ENCODE measurements at regions not wholly inside any gene's neighbourhood (a gene's known extent, or its start where the extent isn't known, plus 50 kb on each side); places are given as distances from the start of the nearest gene placed in this dataset.

GRCh38 chr1:21368515-21369289, 71.2 kb upstream of the NBPF3 start (continued):
- TF ChIP-seq CHD4 (IDR thresholded peaks at IDR 0.05; ENCODE audit: insufficient read depth, insufficient replicate concordance, low read depth, low read length, poor library complexity, severe bottlenecking) (no peak), ZNF140 (CRISPR knock-in tag; IDR thresholded peaks at IDR 0.05) (no peak), MED1 (CRISPR knock-in tag; IDR thresholded peaks at IDR 0.05; ENCODE audit: borderline replicate concordance) (no peak), SMARCE1 (IDR thresholded peaks at IDR 0.05) (no peak), TFAM (CRISPR knock-in tag; conservative IDR thresholded peaks at IDR 0.05) (no peak), IRF2 (CRISPR knock-in tag; IDR thresholded peaks at IDR 0.05) (no peak), KLF10 (CRISPR knock-in tag; IDR thresholded peaks at IDR 0.05) (no peak), MIER1 (IDR thresholded peaks at IDR 0.05; ENCODE audit: low read depth) (no peak), ZNF75A (CRISPR knock-in tag; IDR thresholded peaks at IDR 0.05) (no peak), ETV1 (tag; conservative IDR thresholded peaks at IDR 0.05; ENCODE audit: low read depth) (peak; percentile 40; the same call in 1 of the 2 replicates), JUND (IDR thresholded peaks at IDR 0.05; ENCODE audit: borderline replicate concordance, low read depth, low read length) (peak; percentile 38; the same call in 1 of the 2 replicates), JUND (tag; IDR thresholded peaks at IDR 0.05; ENCODE audit: borderline replicate concordance, low read depth, low read length) (peak; percentile 46; the same call in 1 of the 3 replicates), ZEB2 (IDR thresholded peaks at IDR 0.05) (peak; percentile 58; the same call in 1 of the 2 replicates), HMG20A (CRISPR knock-in tag; conservative IDR thresholded peaks at IDR 0.05) (no peak), HNRNPLL (IDR thresholded peaks at IDR 0.05; ENCODE audit: low read depth, low read length, poor library complexity, severe bottlenecking) (no peak), ZNF316 (IDR thresholded peaks at IDR 0.05) (no peak), ZNF561 (CRISPR knock-in tag; conservative IDR thresholded peaks at IDR 0.05) (no peak), ZNF263 (CRISPR knock-in tag; IDR thresholded peaks at IDR 0.05; ENCODE audit: borderline replicate concordance) (no peak), TGIF2 (CRISPR knock-in tag; IDR thresholded peaks at IDR 0.05) (no peak), MLLT1 (IDR thresholded peaks at IDR 0.05) (peak; percentile 62 to 70; a peak in 3 of 4 replicates), CTCF (IDR thresholded peaks at IDR 0.05 in 2 of 3, conservative IDR thresholded peaks at IDR 0.05 in 1 of 3; ENCODE audit: insufficient read depth in 2 of 3, low read depth in 1 of 3, low read length in 3 of 3) (peak; percentile 98 to 99 (median 99)), LCOR (CRISPR knock-in tag; IDR thresholded peaks at IDR 0.05) (peak; percentile 59; the same call in 1 of the 2 replicates), ZNF445 (CRISPR knock-in tag; IDR thresholded peaks at IDR 0.05; ENCODE audit: low read depth) (no peak), HLTF (IDR thresholded peaks at IDR 0.05) (no peak), ZFP30 (CRISPR knock-in tag; IDR thresholded peaks at IDR 0.05; ENCODE audit: borderline replicate concordance) (no peak)

All from K562 (cell line).